Panc1 (cell line): ENCODE measurements at regions not wholly inside any gene's neighbourhood (a gene's known extent, or its start where the extent isn't known, plus 50 kb on each side); places are given as distances from the start of the nearest gene placed in this dataset.

Source experiments
- POLR2AphosphoS5 ChIP-seq: IDR thresholded peaks from 2 replicates; pipeline ENCODE4 v1.6.1; 2012; ENCODE audit warnings: mild to moderate bottlenecking, low read depth, low read length, moderate library complexity
- TCF7L2 ChIP-seq: IDR thresholded peaks from 2 replicates; pipeline ENCODE4 v1.6.1; 2011; ENCODE audit warnings: mild to moderate bottlenecking, low read depth, low read length, inconsistent platforms
- TF ChIP-seq, protein P1 (sequence below): fragments of 450-650 bp; IDR thresholded peaks from 2 replicates; pipeline ENCODE4 v1.5.1; 2017; ENCODE audit warnings: mild to moderate bottlenecking

DNA sequence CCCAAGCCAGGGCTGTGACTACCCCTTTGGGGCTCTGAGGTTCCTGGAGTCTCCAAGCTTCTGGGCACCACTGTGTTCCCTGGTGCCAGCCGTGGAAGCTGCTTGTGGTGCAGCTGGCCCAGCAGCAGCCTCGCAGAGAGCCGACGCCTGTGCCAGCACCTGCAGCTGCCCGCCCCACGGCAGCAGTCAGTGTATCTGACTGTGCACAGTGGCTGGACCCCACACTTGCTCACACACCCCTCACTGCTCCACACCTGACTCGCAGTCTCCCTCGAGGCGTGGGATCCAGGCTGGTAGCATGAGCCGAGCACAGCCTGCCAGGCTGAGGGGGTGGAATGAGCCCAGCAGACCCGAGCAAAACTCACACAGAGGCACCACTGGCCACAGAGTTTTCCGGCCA lies 325.2 kb downstream of the PCNX1 start:
- TF ChIP-seq, protein P1, sequence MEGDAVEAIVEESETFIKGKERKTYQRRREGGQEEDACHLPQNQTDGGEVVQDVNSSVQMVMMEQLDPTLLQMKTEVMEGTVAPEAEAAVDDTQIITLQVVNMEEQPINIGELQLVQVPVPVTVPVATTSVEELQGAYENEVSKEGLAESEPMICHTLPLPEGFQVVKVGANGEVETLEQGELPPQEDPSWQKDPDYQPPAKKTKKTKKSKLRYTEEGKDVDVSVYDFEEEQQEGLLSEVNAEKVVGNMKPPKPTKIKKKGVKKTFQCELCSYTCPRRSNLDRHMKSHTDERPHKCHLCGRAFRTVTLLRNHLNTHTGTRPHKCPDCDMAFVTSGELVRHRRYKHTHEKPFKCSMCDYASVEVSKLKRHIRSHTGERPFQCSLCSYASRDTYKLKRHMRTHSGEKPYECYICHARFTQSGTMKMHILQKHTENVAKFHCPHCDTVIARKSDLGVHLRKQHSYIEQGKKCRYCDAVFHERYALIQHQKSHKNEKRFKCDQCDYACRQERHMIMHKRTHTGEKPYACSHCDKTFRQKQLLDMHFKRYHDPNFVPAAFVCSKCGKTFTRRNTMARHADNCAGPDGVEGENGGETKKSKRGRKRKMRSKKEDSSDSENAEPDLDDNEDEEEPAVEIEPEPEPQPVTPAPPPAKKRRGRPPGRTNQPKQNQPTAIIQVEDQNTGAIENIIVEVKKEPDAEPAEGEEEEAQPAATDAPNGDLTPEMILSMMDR, result no peak
- TF ChIP-seq POLR2AphosphoS5 (no peak), TCF7L2 (no peak)
